OCI-M1 (cell line): ENCODE measurements at regions not wholly inside any gene's neighbourhood (a gene's known extent, or its start where the extent isn't known, plus 50 kb on each side); places are given as distances from the start of the nearest gene placed in this dataset.

Source experiments
- DNase-seq: peaks from one replicate; lab custom pipeline; 2025; lab: John Stamatoyannopoulos, UW

DNA sequence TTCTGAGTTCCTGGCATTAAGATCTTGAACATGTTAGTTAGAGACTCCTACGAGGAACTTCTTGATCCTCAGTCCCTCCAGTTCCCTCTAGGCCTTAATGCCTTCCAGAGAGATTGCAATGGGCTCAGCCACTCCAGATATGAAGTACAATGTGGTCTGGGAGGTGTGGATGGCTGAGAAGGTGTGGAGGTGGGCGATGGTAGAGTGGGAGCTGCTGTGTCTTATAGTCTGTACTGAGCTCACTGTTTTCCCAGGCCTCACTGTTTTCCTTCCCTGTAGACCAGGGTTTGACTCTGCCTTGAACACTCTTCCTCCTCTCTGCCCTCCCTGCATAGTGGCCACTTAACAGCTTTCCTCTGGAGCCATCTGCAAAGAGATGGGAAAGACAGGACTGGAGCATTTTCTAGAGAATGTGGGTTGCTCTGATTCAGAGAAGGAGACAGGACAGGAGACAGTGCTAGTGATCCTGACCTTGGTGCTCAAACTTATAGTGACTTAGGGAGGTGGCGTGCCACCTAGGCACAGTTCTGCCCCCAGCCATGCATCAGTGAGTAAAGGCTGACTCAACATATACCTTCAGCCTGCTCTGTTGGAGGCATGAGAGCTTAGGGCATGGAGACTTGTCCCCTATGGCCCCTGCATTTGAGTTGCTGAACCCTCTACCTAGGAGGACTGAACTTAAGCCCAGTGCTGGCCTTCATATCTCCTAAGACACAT, 129.7 kb downstream of the TDRD15 start:
- no peak for DNase-seq

DNA sequence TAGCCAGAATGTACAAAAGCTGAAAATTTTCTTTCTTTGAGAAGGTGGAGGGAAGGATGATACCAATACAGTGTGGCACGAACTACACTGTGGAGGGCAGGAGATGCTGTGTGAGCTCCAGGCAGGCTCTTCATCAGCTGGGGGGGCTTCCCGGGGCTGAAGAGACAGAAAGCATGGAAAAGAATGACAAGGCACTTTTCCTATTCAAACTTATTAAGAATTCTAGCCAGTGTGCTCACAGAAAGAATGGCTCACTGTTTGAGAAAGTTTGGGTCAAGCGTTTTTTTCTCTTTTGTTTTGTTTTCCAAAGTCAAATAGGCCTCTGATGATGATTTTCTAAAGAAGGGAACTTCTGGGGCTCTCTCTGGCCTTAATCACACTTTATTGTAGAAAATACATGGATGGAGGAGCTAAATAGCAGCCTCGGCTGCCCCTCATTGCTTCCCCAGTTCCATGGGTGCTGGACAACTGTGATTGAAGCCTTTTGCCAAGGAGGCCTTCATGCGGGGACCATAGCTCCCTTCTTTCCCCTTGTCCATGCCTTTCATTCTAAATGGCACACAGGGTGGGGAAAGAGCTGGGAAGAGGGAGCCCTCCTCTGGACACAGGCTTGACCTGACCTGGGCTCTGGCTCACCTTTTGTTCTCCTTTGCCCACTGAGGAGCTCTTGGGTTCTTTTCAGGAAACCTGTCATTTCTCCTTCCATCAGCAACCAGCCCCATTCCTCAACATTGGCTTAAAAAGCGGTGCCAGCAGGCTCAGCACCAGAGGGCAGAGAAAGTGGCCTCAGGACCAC, 130.6 kb downstream of the TDRD15 start:
- no peak for DNase-seq

GRCh38 chr2:21256006-21256405, 132.2 kb downstream of the TDRD15 start:
- DNase-seq, result peak; percentile 75

GRCh38 chr2:21257621-21258020, 133.9 kb downstream of the TDRD15 start:
- DNase-seq, result no peak

- DNase-seq, result no peak
These were observed 134.3 kb downstream of the TDRD15 start for GRCh38 chr2:21258082-21258481.

- no peak for DNase-seq
These were observed 136.5 kb downstream of the TDRD15 start for GRCh38 chr2:21260311-21260710.

DNA sequence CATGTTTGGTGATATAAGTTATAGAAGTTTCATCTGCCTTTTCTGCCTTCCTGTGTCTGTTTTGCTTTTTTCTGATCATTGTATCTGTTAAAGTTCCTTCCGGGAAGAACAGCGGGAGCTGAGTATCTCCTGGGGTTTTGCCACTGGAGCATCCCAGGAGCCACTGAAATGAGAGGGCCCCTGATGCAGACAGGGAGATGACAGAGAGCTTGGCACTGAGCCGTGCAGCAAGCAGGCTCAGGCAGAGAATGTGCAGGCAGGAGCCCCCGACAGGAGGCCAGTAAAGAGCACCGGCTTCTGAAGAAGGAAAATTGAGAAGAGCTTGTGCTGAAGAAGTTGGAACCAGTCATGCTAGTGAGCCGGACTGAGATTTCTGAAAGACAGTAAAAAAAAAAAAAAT, 137.8 kb downstream of the TDRD15 start:
- no peak for DNase-seq

- DNase-seq, result no peak
These were observed 138.7 kb downstream of the TDRD15 start for GRCh38 chr2:21262426-21262940.

DNA sequence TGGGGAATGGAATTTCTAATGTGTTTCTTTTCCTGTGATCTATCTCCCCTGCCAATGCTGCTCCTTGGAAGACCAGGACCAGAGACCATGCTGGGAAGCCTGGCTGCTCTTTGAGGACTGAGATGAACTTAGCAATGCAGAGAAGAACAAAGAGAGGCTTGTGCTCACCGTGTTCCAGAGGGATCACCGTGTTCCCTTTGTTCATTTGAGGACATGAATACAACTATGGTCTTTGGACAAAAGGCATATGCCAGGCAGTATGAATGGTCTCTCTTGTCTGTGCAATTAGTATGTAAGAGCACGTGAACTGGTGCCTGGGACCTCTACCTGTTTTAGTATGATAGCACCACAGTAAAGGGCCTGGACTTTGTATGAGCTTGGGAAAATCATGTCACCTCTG, 139.9 kb downstream of the TDRD15 start:
- DNase-seq, result no peak

DNA sequence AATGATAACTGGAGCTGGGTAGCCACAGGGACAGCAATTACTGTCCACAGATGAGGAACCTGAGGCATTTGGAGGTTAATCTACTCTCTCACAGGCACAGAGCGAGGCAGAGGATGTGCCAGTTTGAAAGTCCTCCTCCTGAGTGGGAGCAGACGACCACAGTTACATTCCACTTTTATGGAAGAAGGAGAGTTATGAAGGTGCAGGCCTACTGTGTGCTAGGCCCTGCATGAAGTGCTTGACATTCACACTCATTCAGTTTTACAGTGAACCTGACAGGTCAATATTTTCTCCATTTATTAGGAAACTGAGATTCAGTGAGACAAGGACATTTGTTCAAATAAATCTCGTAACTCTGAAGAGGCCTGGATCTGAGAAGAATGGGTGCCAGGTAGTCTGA, 142.0 kb downstream of the TDRD15 start:
- no peak for DNase-seq

DNA sequence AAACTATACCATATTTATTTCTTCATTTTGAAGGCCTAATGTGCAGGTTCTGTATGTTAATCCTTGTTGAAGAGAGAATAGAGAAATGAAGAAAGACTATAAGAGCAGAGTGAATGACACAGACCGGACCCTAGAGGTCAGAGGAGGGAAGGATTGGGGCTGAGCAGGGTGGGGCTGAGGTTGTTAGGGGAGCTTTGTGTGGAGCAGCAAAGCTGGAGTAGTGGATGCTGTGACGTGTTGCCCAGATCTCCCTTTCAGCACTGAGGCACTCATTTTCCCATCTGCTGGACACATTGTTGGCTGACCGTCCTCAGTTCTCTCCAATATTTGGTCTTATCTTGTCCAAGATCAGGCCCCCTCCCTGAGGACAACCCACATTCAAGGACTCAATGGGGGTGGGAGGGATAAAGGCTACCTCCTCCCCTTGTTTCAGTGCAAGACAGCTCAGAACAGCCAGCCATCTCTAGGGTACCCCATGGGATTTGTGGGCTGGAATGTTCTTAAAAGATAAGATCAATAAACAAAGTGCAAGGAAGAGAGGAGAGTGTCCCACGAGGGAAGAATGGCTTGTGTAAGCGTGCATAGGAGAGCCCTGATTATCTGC, 143.6 kb downstream of the TDRD15 start:
- DNase-seq, result no peak

DNA sequence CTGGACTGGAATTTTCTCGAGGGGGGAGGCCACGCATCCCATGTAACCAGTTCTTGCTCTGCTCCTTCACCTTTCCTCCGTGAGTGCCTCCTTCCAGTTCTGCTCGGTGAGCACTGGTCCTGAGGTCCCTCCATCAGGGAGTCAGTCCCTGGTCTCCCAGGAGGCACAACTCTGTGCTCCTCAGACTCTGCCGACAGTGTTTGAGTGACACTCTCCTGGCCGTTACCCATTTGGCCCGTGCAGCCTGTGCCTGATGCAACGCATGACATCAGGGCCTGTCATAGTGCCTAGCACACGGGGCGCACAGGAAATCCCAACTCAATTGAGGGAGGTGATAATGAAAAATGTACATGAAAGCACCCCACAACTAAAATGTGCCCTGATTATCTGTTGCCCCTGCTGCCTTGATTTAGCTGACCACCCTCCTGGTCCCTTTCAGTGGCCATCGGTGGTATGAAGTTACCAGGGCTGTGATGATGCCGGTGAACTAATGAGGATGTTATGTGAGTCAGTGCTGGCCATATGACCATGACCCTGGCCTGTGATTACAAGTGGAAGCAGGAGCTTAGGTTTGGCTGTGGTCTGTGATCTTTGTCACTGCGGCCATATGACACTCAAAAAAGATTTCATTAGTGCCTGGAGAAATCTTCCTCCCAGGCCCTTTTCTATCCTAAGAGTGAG, 144.6 kb downstream of the TDRD15 start:
- no peak for DNase-seq

- DNase-seq, result no peak
These were observed 145.1 kb downstream of the TDRD15 start for GRCh38 chr2:21268878-21269224.

GRCh38 chr2:21269382-21269781, 145.6 kb downstream of the TDRD15 start:
- no peak for DNase-seq

- no peak for DNase-seq
These were observed 146.3 kb downstream of the TDRD15 start for GRCh38 chr2:21270083-21270491.

GRCh38 chr2:21270708-21271122, 146.9 kb downstream of the TDRD15 start:
- no peak for DNase-seq

DNA sequence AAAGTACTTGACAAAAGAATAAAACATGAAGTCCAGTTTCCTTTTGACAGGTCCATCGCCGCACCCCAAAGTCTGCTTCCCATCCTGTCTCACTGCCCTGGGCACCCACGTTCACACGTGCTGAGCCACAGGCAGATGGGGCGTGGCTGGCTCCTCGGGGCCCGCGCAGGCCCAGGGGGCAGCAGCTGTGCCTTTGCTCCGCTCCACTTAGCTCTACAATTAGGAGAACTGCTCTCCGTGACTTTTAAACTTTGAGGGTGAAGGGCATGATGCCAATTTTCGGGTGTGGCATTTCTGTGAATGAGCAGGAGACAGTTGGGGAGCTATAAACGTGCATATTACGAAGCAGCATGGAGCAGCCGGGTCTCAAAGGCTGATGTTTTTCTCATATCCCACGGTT, 152.4 kb downstream of the TDRD15 start:
- no peak for DNase-seq

- no peak for DNase-seq
These were observed 153.6 kb downstream of the TDRD15 start for GRCh38 chr2:21277068-21278056.

DNA sequence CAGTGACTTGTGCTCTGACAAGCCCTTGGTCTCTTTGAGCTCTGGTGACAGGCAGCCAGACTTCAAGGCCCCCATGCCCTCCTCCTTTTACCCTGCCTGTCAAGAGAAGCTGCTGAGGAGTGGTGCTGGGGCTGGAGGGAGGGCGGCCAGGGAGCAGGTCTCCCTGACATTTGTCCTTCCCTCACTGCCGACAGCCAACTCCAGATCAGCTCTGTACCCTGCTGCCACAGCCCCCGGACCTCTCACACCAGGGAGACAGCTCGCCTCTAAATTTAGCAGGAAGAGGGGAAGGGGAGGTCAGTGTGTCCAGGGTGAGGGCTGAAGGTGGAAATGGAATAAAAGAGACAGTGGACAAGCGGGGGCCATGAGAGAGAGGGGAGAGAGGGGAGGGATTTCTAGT, 155.8 kb downstream of the TDRD15 start:
- DNase-seq, result no peak

- DNase-seq, result no peak
These were observed 157.0 kb downstream of the TDRD15 start for GRCh38 chr2:21280793-21281192.

DNA sequence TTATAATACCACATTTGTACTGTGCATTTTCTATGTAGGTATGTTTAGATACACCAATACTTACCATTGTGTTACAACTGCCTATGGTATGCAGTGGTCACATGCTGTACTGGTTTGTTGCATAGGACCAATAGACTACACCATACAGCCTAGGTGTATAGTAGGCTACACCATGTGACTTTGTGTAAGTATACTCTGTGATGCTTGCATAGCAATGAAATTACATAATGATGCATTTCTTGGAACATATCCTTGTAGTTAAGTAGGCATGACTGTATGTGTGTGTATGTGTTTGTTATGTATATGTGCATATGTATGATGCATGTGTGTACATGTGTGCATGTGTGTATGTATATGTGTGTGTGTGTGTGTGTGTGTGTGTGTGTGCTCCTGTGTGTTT, 157.6 kb downstream of the TDRD15 start:
- no peak for DNase-seq
